DOHH2 (cell line): ENCODE measurements at regions not wholly inside any gene's neighbourhood (a gene's known extent, or its start where the extent isn't known, plus 50 kb on each side); places are given as distances from the start of the nearest gene placed in this dataset.

Source experiments
- H3F3A ChIP-seq: fragments of 200-600 bp; sonication (generic), shearing (Covaris generic); 2 replicates; pipeline ENCODE4 v1.6.0; 2016; ENCODE audit warnings: antibody characterized with exemption, mild to moderate bottlenecking; ENCODE audit not compliant: control insufficient read depth, insufficient read depth
- H3K27ac ChIP-seq: fragments of 200-600 bp; sonication (generic); 2 replicates; pipeline ENCODE4 v1.5.1; 2014; ENCODE audit warnings: low read depth, mild to moderate bottlenecking, low read length, moderate library complexity
- H3K27me3 ChIP-seq: fragments of 200-600 bp; sonication (generic); 2 replicates; pipeline ENCODE4 v1.6.1; 2014; ENCODE audit warnings: mild to moderate bottlenecking, low read length, mixed read lengths; ENCODE audit not compliant: control insufficient read depth
- H3K36me3 ChIP-seq: fragments of 200-600 bp; sonication (generic); 2 replicates; pipeline ENCODE4 v1.6.1; 2014; ENCODE audit warnings: mild to moderate bottlenecking, low read length, moderate library complexity, mixed read lengths; ENCODE audit not compliant: control insufficient read depth
- H3K4me1 ChIP-seq: fragments of 200-600 bp; sonication (generic); 2 replicates; pipeline ENCODE4 v1.6.1; 2014; ENCODE audit warnings: mild to moderate bottlenecking, low read length, mixed read lengths; ENCODE audit not compliant: control insufficient read depth
- H3K4me2 ChIP-seq: fragments of 200-600 bp; sonication (generic); 2 replicates; pipeline ENCODE4 v1.6.0; 2014; ENCODE audit warnings: mild to moderate bottlenecking, low read length, moderate library complexity
- H3K4me3 ChIP-seq: fragments of 200-600 bp; sonication (generic); 2 replicates; pipeline ENCODE4 v1.5.1; 2014; ENCODE audit warnings: mild to moderate bottlenecking, low read length, mixed read lengths
- H3K79me2 ChIP-seq: fragments of 200-600 bp; sonication (generic); 2 replicates; pipeline ENCODE4 v1.6.1; 2014; ENCODE audit warnings: mild to moderate bottlenecking, low read length, mixed read lengths; ENCODE audit not compliant: control insufficient read depth
- H3K9me2 ChIP-seq: fragments of 200-600 bp; sonication (generic); replicated peaks from 2 replicates; pipeline ENCODE4 v1.6.1; 2014; ENCODE audit warnings: mild to moderate bottlenecking, low read length, mixed read lengths; ENCODE audit not compliant: control insufficient read depth
- H3K9me3 ChIP-seq: fragments of 200-600 bp; sonication (generic); 2 replicates; pipeline ENCODE4 v1.6.1; 2014; ENCODE audit warnings: antibody characterized with exemption, low read length, mixed read lengths; ENCODE audit not compliant: control insufficient read depth, insufficient read depth
- H4K20me1 ChIP-seq: fragments of 200-600 bp; sonication (generic); 2 replicates; pipeline ENCODE4 v1.6.0; 2014; ENCODE audit warnings: low read depth, mild to moderate bottlenecking, antibody characterized with exemption, low read length, moderate library complexity; ENCODE audit not compliant: control insufficient read depth, insufficient read depth
- EZH2phosphoT487 ChIP-seq: fragments of 200-600 bp; sonication (generic); IDR thresholded peaks from 2 replicates; pipeline ENCODE4 v1.6.1; 2017; ENCODE audit warnings: borderline replicate concordance, mild to moderate bottlenecking, antibody characterized with exemption, low read length, moderate library complexity, mixed read lengths
- TF ChIP-seq, protein P1 (sequence below): fragments of 200-600 bp; sonication (generic); IDR thresholded peaks from one replicate; pipeline ENCODE4 v1.5.1; 2014; ENCODE audit warnings: antibody characterized with exemption, mild to moderate bottlenecking, low read depth, low read length; ENCODE audit not compliant: poor library complexity, severe bottlenecking

DNA sequence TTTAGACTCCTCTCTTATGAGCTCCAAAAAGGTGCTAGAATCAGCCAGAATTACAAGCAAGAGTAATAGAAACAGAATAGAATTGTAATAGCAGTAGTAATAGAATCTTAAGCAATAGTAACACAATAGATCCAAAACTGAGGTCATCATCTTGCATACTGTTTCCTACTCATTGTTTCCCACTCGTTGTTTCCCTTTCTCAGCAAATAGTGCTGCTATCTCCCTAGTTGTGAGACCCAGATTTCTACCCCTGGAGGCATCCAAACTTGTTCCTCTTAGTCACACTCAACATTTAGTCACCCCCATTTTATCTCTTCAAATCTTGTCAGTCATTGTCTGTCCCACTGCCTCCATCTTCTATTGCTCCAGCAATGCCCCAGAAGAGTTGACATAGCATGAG, 356.9 kb upstream of the MARCKS start:
- no peaks in the 10 kb centered on the region; the same call in 1 of the 2 replicates for H3K27me3 ChIP-seq
- H4K20me1 ChIP-seq: no peaks in the 10 kb centered on the region
- H3K4me2 ChIP-seq: no peak overlapping the region
- no peaks in the 10 kb centered on the region for H3K4me1 ChIP-seq
- no peak overlapping the region for H3K27ac ChIP-seq
- TF ChIP-seq, protein P1, sequence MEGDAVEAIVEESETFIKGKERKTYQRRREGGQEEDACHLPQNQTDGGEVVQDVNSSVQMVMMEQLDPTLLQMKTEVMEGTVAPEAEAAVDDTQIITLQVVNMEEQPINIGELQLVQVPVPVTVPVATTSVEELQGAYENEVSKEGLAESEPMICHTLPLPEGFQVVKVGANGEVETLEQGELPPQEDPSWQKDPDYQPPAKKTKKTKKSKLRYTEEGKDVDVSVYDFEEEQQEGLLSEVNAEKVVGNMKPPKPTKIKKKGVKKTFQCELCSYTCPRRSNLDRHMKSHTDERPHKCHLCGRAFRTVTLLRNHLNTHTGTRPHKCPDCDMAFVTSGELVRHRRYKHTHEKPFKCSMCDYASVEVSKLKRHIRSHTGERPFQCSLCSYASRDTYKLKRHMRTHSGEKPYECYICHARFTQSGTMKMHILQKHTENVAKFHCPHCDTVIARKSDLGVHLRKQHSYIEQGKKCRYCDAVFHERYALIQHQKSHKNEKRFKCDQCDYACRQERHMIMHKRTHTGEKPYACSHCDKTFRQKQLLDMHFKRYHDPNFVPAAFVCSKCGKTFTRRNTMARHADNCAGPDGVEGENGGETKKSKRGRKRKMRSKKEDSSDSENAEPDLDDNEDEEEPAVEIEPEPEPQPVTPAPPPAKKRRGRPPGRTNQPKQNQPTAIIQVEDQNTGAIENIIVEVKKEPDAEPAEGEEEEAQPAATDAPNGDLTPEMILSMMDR: no peak
- no peak for TF ChIP-seq EZH2phosphoT487
- no peaks in the 10 kb centered on the region for H3K79me2 ChIP-seq
- no peaks in the 10 kb centered on the region for H3K9me2 ChIP-seq
- no peak overlapping the region for H3K4me3 ChIP-seq
- no peaks in the 10 kb centered on the region for H3K9me3 ChIP-seq
- no peaks in the 10 kb centered on the region for H3K36me3 ChIP-seq
- H3F3A ChIP-seq: no peaks in the 10 kb centered on the region

DNA sequence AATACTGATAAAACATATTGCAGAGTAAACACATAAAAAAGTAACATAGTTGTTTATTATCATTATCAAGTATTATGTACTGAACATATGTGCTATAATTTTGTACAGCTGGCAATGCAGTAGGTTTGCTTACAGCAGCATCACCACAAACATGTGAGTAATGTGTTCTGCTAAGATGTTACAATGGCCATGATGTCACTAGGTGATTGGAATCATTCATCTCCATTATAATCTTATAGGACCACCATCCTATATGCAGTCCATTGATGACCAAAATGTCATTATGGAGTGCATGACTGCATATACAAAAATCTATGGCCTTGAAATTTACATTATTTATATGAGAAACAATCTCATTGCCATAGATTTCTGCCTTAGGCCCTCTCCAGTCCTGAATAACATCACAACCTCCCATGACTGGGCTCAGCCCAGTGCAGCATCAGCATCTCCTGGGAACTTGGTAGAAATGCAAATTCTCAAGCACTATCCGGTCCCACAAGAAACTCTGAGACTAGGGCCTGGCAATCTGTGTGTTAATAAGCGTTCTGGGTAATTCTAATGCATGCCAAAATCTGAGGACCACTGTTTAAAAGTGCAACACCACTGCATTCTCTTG, 352.0 kb upstream of the MARCKS start:
- Histone ChIP-seq H3K4me2 (no peak overlapping the region), H3K4me3 (no peak overlapping the region), H4K20me1 (no peaks in the 10 kb centered on the region), H3K9me2 (no peaks in the 10 kb centered on the region), H3K4me1 (no peaks in the 10 kb centered on the region), H3K79me2 (no peaks in the 10 kb centered on the region), H3K36me3 (no peaks in the 10 kb centered on the region), H3F3A (no peaks in the 10 kb centered on the region), H3K27me3 (no peaks in the 10 kb centered on the region), H3K9me3 (no peaks in the 10 kb centered on the region), H3K27ac (no peak overlapping the region)
- TF ChIP-seq, protein P1: no peak
- no peak for TF ChIP-seq EZH2phosphoT487

DNA sequence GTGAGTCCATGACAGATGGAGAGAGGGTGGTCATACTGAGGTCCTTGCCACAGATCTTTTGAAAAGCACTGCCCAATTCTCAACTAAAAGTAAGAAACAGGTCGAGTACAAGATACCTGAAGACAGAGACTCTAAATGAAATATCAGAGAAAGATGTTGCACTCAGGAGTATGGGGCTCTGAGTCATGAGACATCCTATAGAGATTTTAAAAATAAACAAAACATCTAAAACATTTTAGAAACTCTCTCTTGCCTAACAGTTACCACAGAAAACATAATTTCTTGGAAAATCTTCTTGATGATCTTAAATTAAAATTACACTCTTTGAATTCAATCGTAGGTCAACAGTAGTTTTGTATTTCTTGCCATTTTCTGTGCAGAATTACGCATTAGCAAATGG, 348.9 kb upstream of the MARCKS start:
- Histone ChIP-seq H3K36me3 (no peaks in the 10 kb centered on the region), H3K4me1 (no peaks in the 10 kb centered on the region), H3K27me3 (no peaks in the 10 kb centered on the region), H3K4me2 (no peak overlapping the region), H3K27ac (no peak overlapping the region), H3F3A (no peaks in the 10 kb centered on the region), H3K4me3 (no peak overlapping the region), H3K79me2 (no peaks in the 10 kb centered on the region), H3K9me2 (no peaks in the 10 kb centered on the region), H3K9me3 (no peaks in the 10 kb centered on the region), H4K20me1 (no peaks in the 10 kb centered on the region)
- TF ChIP-seq, protein P1: no peak
- no peak for TF ChIP-seq EZH2phosphoT487
